ENCODE measurements at regions not wholly inside any gene's neighbourhood (a gene's known extent, or its start where the extent isn't known, plus 50 kb on each side); places are given as distances from the start of the nearest gene placed in this dataset.

GRCh38 chr3:124263168-124263567, 271.2 kb upstream of the ROPN1 start (continued):
- TF ChIP-seq GMEB1 (CRISPR knock-in tag; IDR thresholded peaks at IDR 0.05; ENCODE audit: borderline replicate concordance) = no peak
- TF ChIP-seq ZNF790 (CRISPR knock-in tag; IDR thresholded peaks at IDR 0.05; ENCODE audit: borderline replicate concordance) = no peak
- no peak for TF ChIP-seq ZNF281 (CRISPR knock-in tag; IDR thresholded peaks at IDR 0.05; ENCODE audit: borderline replicate concordance)

- H4K20me1 ChIP-seq (ENCODE audit: insufficient read depth, low read length) = no peaks in the 10 kb centered on the region
- WGBS (ENCODE audit: low lambda C conversion rate) = 20% methylated on average over 8 of the region's 8 CpGs
- H3K4me2 ChIP-seq (ENCODE audit: low read depth, low read length) = no peak overlapping the region
- no peaks in the 10 kb centered on the region for H3K36me3 ChIP-seq (replicated peaks in 1 of 2; ENCODE audit: control insufficient read depth in 1 of 2, insufficient read depth in 2 of 2, low read length in 2 of 2)
- peaks cover 8% of the 10 kb centered on the region for H3K4me1 ChIP-seq (ENCODE audit: insufficient read depth, low read length)
- ChIA-PET CTCF (ENCODE audit: low intra/inter-chr PET ratio, low total read pairs) (no interaction called here), POLR2A (no interaction called here)
- TF ChIP-seq ZNF569 (CRISPR knock-in tag; IDR thresholded peaks at IDR 0.05; ENCODE audit: borderline replicate concordance) = no peak
- no peak for TF ChIP-seq ZNF766 (CRISPR knock-in tag; IDR thresholded peaks at IDR 0.05; ENCODE audit: borderline replicate concordance)
- no peak for TF ChIP-seq RBM39 (IDR thresholded peaks at IDR 0.05; ENCODE audit: low read depth, low read length, poor library complexity, severe bottlenecking)
- TF ChIP-seq ZFP36L1 (CRISPR knock-in tag; IDR thresholded peaks at IDR 0.05) = no peak
- no peak for TF ChIP-seq BRF2 (CRISPR knock-in tag; IDR thresholded peaks at IDR 0.05)
- no peak for TF ChIP-seq ZNF761 (CRISPR knock-in tag; conservative IDR thresholded peaks at IDR 0.05)
- no peak for TF ChIP-seq HNF4G (IDR thresholded peaks at IDR 0.05; ENCODE audit: borderline replicate concordance, low read depth, low read length)
- TF ChIP-seq HNF4G (CRISPR knock-in tag; IDR thresholded peaks at IDR 0.05; ENCODE audit: borderline replicate concordance, low read depth) = no peak
- no peak for TF ChIP-seq ZNF678 (CRISPR knock-in tag; IDR thresholded peaks at IDR 0.05)
- no peak for TF ChIP-seq ZNF260 (CRISPR knock-in tag; IDR thresholded peaks at IDR 0.05; ENCODE audit: borderline replicate concordance, low read depth)
- no peak for TF ChIP-seq ZNF776 (CRISPR knock-in tag; IDR thresholded peaks at IDR 0.05)
- TF ChIP-seq ZNF431 (CRISPR knock-in tag; IDR thresholded peaks at IDR 0.05; ENCODE audit: borderline replicate concordance, low read depth) = no peak
- TF ChIP-seq HOXA3 (CRISPR knock-in tag; IDR thresholded peaks at IDR 0.05) = no peak
- no peak for TF ChIP-seq ZNF562 (CRISPR knock-in tag; IDR thresholded peaks at IDR 0.05; ENCODE audit: borderline replicate concordance)
- TF ChIP-seq KLF6 (CRISPR knock-in tag; IDR thresholded peaks at IDR 0.05) = no peak
- no peak for TF ChIP-seq MTA3 (CRISPR knock-in tag; IDR thresholded peaks at IDR 0.05)
- no peak for TF ChIP-seq PRPF4 (IDR thresholded peaks at IDR 0.05; ENCODE audit: low read depth, low read length, poor library complexity, severe bottlenecking)
- no peak overlapping the region for H2AFZ ChIP-seq (ENCODE audit: low read length)
- DNase-seq (ENCODE audit: low spot score) = no peak
- H3K79me2 ChIP-seq (ENCODE audit: insufficient read depth, low read length) = no peaks in the 10 kb centered on the region
- intact Hi-C loops (cut with micrococcal nuclease; ENCODE audit: unreplicated experiment) (no loop called here), in situ Hi-C loops (cut with HindIII; ENCODE audit: extremely low pct_ligation_motif_present, low pct_unique_long_range_greater_than_20kb) (loop anchor here (25.0 kb wide), 1 partner anchor 252 kb away; no protein-coding TSS in a partner anchor)
- no peak overlapping the region for H3K9ac ChIP-seq (ENCODE audit: insufficient read depth, low read depth, low read length)
- no peak for ATAC-seq
- no peak for FAIRE-seq
- no TSS peak for BruUV-seq (replicated peaks)
- H3K27ac ChIP-seq (ENCODE audit: extremely low read length, insufficient read depth, low read length) = no peak overlapping the region
- H3K4me3 ChIP-seq (replicated peaks in 1 of 3; ENCODE audit: insufficient read depth in 1 of 3, low read depth in 2 of 3, low read length in 3 of 3) = no peak overlapping the region
- 0 out of 5 replicates have a peak, but pooled peaks cover 0 to 4% of the 10 kb centered on the region in 2 experiments for H3K27me3 ChIP-seq (ENCODE audit: control insufficient read depth in 1 of 2, insufficient read depth in 2 of 2, low read length in 2 of 2)
- H3K9me3 ChIP-seq (ENCODE audit: low read length) = no peaks in the 10 kb centered on the region
These were observed 272.4 kb upstream of the ROPN1 start for GRCh38 chr3:124264346-124264745.

Data from HepG2 (cell line).